ENCODE measurements at regions not wholly inside any gene's neighbourhood (a gene's known extent, or its start where the extent isn't known, plus 50 kb on each side); places are given as distances from the start of the nearest gene placed in this dataset.

- no peak for TF ChIP-seq ZNF512 (tag; IDR thresholded peaks at IDR 0.05)
- peak; percentile 68; the same call in 1 of the 2 replicates for TF ChIP-seq RERE (CRISPR knock-in tag; IDR thresholded peaks at IDR 0.05; ENCODE audit: borderline replicate concordance)
- TF ChIP-seq ETV1 (tag; conservative IDR thresholded peaks at IDR 0.05; ENCODE audit: low read depth) = peak; percentile 54; the same call in 1 of the 2 replicates
- TF ChIP-seq ARID4B (CRISPR knock-in tag; IDR thresholded peaks at IDR 0.05) = peak; percentile 54; the same call in 1 of the 2 replicates
- peak; percentile 52; the same call in 1 of the 2 replicates for TF ChIP-seq SUPT5H (IDR thresholded peaks at IDR 0.05)
- 0 out of 2 replicates have a peak, but pooled peaks have one; percentile 29 for TF ChIP-seq MEF2D (tag; conservative IDR thresholded peaks at IDR 0.05; ENCODE audit: low read depth)
- no peak for TF ChIP-seq ZBTB5 (IDR thresholded peaks at IDR 0.05)
- TF ChIP-seq KLF1 (tag; IDR thresholded peaks at IDR 0.05) = 0 out of 2 replicates have a peak, but pooled peaks have one; percentile 20
- TF ChIP-seq KAT7 (CRISPR knock-in tag; IDR thresholded peaks at IDR 0.05; ENCODE audit: borderline replicate concordance) = peak; percentile 80; the same call in 1 of the 2 replicates
- TF ChIP-seq ZNF232 (CRISPR knock-in tag; IDR thresholded peaks at IDR 0.05) = peak; percentile 74; the same call in 1 of the 2 replicates
- TF ChIP-seq PTRF (tag; IDR thresholded peaks at IDR 0.05) = no peak
Observed at GRCh38 chr2:81481242-81481993, 1176.9 kb upstream of the LRRTM1 start (continued).
